H1 (cell line): ENCODE measurements at regions not wholly inside any gene's neighbourhood (a gene's known extent, or its start where the extent isn't known, plus 50 kb on each side); places are given as distances from the start of the nearest gene placed in this dataset.

Experiments used
- ASH2L ChIP-seq: fragments of 200-600, 300-600 bp; sonication (generic); IDR thresholded peaks from one replicate; pipeline ENCODE4 v1.7.1; 2017; ENCODE audit warnings: low read length
- BCL11A ChIP-seq, 2 experiments: IDR thresholded peaks; one replicate each; pipeline ENCODE4 v1.6.1; 2011; ENCODE audit warnings: low read depth in 2 of 2, low read length in 2 of 2, mild to moderate bottlenecking in 2 of 2
- CEBPB ChIP-seq: IDR thresholded peaks from 2 replicates; pipeline ENCODE4 v1.6.1; 2012; ENCODE audit warnings: low read depth, low read length
- CTCF ChIP-seq, 3 experiments: IDR thresholded peaks; 1 replicate in 2 of 3; 2 replicates in 1 of 3; pipeline versions ENCODE4 v1.5.1 to v1.6.1; 2011; ENCODE audit warnings: low read length in 3 of 3, mild to moderate bottlenecking in 3 of 3, inconsistent platforms in 2 of 3, low read depth in 1 of 3, moderate library complexity in 1 of 3; ENCODE audit not compliant: insufficient read depth in 1 of 3; ENCODE audit errors: control extremely low read depth in 1 of 3
- JUN ChIP-seq: IDR thresholded peaks from 2 replicates; pipeline ENCODE4 v1.6.1; 2011; ENCODE audit warnings: low read depth, mild to moderate bottlenecking, improper control_type of control experiment, low read length
- KDM5A ChIP-seq: fragments of 200-600 bp; IDR thresholded peaks from 2 replicates; pipeline ENCODE4 v1.7.1; 2012; ENCODE audit warnings: mild to moderate bottlenecking, low read length, inconsistent platforms, mixed read lengths
- NRF1 ChIP-seq: IDR thresholded peaks from 2 replicates; pipeline ENCODE4 v1.6.1; 2011; ENCODE audit warnings: mild to moderate bottlenecking, low read depth, low read length, improper control_type of control experiment
- PHF8 ChIP-seq: fragments of 200-600 bp; sonication (generic); conservative IDR thresholded peaks from 2 replicates; pipeline ENCODE4 v1.7.1; 2012; ENCODE audit warnings: low read depth, mild to moderate bottlenecking, inconsistent platforms, low read length, moderate library complexity
- SIRT6 ChIP-seq: IDR thresholded peaks from one replicate; pipeline ENCODE4 v1.7.1; 2012; ENCODE audit warnings: low read length, inconsistent platforms

- TF ChIP-seq CTCF (IDR thresholded peaks at IDR 0.05; ENCODE audit: control extremely low read depth in 1 of 3, insufficient read depth in 1 of 3, low read depth in 1 of 3, low read length in 3 of 3) = no peak
- no peak for TF ChIP-seq KDM5A
- TF ChIP-seq CEBPB = no peak
- no peak for TF ChIP-seq SIRT6
- TF ChIP-seq JUN = no peak
- TF ChIP-seq BCL11A (IDR thresholded peaks at IDR 0.05; ENCODE audit: low read depth in 2 of 2, low read length in 2 of 2) = no peak
- no peak for TF ChIP-seq ASH2L
- no peak for TF ChIP-seq NRF1
- TF ChIP-seq PHF8 = no peak
Measured at GRCh38 chr7:25771491-25771890, 380.5 kb upstream of the NFE2L3 start (continued).
